Activated naive CD4-positive, alpha-beta T cell (primary cell): ENCODE measurements at regions not wholly inside any gene's neighbourhood (a gene's known extent, or its start where the extent isn't known, plus 50 kb on each side); places are given as distances from the start of the nearest gene placed in this dataset.

Source experiments
- DNase-seq, 4 experiments: peaks; one replicate each; lab custom pipeline; 2025; lab: John Stamatoyannopoulos, UW

- DNase-seq: no peak
Measured at GRCh38 chr2:129255610-129256313, 723.7 kb upstream of the RAB6C start.

DNA sequence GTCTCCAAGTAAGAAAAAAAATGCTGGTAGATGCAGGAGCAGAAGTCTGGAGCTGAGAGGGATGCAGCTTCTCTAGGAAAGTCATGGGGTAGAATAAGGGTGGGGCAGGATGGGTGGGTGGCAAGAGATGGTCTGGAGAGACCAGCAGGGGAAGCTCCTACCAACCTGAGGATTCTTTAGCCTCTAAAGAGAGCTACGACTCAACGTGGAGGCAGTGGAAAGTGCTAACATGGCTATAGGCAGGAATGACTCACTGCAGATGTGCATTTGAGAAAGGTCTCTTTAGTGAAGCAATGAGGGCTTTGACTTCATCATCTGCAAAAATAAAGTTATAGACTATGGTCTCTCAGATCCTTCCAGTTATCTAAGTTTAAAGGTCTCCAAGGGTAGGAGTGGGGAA lies 722.8 kb upstream of the RAB6C start:
- DNase-seq: no peak

GRCh38 chr2:129262934-129263333 lies 716.5 kb upstream of the RAB6C start:
- no peak for DNase-seq

DNA sequence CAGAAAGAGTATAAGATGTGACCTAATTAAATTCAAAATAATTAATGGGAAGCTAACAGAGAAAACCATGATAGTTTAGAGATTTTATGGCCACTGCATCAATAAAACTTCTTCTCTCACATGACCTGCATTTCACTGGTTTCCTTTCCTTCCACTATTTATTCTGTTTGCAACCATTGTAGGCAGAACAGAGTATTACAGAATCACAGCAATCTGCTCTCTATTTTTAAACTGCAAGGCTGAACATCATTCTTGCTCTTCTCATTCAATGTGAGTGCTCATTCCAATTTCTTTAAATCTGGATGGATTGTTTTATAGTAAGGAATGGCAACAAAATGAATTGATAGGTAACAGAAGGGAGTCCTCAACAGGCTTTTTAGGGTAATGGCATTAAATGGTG lies 715.5 kb upstream of the RAB6C start:
- DNase-seq: no peak

DNA sequence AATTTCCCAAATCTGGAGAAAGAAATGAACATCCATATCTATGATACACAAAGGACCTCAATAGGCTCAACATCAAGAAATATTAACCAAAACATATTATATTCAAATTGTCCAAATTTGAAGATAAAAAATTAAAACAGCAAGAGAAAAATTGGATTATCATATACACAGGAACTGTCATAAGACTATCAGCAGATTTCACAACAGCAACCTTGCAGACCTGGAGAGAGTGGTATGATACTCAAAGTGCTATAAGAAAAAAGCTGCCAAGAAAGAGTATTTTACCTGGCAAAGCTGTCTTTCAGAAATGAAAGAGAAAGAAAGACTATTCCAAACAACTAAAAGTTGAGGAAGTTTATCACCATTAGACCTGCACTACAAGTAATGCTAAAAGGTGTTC lies 711.9 kb upstream of the RAB6C start:
- DNase-seq: no peak

GRCh38 chr2:129273266-129274037 lies 706.0 kb upstream of the RAB6C start:
- no peak for DNase-seq

DNA sequence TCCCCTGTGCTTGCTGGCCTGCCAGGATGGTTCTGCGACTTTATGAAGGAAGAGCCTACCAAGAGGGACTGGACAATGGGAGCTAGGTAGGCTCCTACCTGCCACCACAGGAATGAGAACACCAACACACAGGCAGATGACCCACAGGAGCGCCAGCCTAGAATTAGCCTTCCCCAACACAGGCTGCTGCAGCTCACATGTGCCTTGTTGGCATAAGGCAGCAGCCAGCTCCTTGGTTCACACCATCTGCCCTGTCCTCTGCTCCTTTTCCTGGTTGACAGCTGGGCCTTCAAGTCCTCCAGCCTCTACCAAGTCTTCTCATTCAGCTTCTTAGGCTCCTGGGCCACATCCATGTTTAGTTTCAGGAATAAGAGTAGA lies 705.4 kb upstream of the RAB6C start:
- no peak for DNase-seq

DNA sequence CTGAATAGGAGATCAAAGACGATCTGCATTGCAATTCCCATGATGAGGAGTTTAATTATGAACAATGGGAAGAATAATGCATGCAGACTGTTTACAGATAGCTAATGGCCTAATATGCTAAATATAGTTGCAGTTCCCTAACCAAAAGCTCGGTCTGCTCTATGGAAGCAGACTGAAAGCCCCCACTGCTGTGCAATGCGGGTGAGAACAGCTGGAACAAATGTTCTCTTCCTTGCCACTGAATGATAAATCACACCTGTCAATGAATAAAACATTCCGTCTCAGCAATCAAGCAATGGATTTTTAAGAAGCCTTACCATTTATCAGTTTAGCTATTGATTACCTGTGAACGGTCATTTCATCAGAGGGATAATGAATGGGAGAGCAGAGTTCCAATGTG lies 704.5 kb upstream of the RAB6C start:
- no peak for DNase-seq

DNA sequence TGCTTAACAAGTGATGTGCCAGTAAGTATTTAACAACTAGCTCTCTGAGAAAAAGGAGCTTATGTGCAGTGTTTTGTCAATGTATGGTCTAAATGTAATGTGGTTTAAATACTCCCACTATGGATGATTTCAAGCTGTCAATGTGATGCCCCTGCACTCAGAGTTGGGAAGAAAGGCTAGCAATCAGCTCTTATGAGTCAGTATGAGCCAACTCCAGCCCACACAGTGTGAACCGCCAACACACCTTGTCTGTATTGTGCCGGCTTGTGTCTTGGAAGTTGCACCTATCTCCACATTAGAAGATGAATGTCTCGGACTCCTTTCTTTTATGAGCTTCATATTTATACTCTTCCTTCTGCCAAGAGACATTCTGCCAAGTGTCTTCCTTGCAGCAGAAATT lies 703.8 kb upstream of the RAB6C start:
- DNase-seq: no peak

DNA sequence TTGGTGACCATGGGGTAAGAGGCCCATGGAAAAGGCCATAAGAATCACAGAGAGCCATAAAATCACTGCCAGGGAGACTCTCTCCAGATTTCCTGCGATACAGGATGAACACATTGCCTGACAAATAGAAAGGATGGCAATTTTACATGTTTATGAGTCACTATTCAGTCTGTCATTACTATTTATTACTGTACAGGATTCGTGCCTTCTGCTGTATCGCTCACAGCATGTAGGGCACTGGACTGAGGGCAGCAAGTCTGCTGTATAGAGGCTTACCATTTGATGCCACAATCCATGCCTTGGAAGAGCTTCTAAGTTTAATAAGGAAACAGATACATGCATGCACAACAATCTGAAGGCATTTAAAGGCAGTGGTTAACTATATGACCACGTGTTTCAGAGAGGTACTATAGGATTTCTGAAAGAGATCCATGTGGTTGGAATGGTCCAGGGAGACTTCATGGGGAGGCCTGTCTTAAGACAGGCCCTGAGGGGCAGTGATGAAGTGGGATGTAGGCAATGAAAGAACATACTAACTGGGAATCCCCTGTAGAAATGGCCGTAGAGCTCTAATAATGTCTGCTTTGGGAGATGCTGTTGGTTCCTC lies 702.4 kb upstream of the RAB6C start:
- no peak for DNase-seq

DNA sequence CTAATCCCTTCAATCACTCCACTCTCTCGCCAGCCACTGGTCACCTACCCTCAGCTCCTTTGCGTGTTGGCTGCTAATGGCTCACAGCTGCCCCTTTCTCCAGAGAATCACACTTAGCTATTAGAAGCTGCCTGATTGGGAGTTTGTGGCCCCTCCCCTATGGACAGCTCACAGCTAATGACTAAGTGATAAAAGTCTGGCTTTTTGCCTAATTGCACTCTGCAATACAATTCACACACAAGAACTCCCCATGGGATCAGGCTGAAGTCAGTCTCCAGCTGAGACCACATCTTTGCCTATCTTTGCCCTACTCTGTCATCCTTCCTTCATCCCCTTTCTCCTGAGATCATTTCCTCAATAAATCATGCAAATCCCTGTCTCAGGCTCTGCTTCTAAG lies 701.9 kb upstream of the RAB6C start:
- DNase-seq: no peak

GRCh38 chr2:129281791-129282530 lies 697.5 kb upstream of the RAB6C start:
- DNase-seq: no peak

DNA sequence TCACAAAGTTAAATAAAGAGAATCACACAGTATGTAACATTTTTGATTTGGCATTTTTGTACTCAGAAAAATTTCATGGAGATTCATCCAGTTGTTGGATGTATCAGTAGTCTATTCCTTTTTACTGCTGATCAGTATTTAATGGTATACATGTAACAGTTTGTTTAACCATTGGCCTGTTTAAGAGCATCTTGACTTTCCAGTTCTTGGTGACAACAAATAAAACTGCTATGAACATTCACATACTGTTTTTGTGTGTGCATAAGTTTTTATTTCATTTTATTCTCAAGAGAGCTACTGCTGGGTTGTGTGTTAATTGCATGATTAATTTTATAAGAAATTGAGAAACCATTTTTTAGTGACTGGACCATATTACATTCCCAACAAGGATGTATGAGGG lies 694.5 kb upstream of the RAB6C start:
- no peak for DNase-seq

GRCh38 chr2:129293326-129293725 lies 686.1 kb upstream of the RAB6C start:
- no peak for DNase-seq

DNA sequence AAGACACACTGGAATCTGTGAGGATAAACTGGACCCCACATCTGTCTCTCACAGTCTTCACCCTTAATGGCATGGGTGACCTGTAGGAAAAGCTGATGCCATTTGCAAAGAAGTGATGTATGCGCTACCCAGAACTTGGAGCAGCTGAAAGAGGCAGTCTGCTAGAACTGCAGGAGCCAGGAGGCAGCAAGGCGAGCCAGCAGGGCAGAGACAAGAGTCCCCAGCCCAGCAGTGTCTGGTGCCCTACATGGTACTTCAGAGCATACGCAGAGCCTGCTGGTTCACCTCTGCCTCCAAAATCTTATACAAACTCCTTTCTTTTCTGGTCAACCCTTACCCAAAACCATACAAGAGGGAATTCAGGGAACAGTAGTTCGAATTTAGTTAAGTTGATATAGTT lies 683.1 kb upstream of the RAB6C start:
- DNase-seq: no peak

DNA sequence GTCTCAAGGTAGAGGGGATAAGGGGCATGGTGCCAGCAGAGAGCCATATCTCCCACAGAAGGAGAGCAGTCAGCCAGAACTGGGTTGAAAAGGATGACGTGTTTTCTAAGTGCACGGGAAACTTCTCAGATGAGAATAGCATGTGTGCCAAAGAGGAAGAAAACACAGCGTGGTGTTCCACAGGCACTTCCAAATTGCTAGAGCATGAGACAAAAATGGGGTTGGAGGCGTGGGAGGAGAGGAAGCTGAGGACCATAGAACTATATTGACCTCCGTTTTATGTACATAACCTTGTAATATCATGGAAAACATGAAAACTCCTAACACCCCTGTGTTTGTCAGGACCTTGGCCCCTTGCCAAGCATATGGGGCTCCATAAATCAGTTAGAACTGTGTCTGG lies 682.7 kb upstream of the RAB6C start:
- DNase-seq: no peak

DNA sequence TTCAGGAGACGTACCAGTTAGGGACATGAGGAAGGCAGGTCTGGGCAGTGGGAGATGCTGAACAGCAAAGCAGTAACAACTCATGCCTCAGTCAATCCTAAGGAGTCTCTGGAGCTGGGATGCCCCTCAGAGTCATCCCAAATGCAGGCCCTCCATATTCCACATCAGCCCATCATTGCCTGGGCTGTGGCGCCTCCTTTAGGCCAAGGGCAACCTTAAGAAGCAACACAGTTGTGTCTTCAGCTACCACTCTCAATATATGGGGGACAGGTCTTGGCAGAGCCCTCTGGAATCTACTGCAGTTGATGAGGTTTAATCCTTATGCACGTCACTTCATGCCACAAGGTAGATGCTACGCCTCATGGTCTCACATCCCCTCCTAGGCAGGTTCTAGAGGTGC lies 682.0 kb upstream of the RAB6C start:
- no peak for DNase-seq

DNA sequence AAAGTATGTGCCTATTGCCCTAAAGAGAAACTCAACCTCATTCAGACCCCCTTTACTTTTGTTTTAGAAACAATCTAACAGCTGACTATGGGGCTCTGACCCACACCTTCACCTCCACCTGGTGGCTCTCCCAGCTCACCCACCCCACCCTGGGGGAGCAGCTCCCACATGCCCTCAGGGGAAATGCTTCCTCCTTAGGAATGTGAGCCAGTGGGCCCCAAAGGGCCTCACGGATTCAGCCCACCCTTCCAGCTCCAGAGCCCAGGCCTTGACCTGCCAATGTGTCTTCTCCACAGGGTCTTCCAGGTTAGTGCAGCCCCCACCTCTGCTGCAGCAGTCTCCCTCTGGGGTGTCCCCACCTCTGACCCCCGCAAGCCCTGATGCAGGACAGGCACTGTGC lies 680.1 kb upstream of the RAB6C start:
- no peak for DNase-seq

DNA sequence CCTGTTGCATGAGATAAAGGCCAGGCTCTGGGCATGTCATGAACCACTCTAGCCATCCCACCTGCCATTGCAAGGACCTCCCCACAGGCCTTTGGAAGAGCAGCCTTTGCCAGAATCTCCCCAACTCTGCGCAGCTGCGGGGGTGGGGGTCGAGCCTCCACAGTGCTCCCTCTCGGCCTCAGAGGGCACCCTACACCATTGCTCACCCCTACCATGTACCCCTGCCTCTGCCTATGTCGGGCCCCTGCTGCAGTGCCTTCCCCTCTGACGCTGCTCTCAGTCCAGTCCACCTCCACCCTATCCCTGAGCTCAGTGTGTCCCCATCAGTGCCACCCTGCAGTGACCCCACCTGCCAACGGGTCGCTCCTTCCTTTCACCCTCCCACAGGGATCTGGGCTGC lies 679.7 kb upstream of the RAB6C start:
- no peak for DNase-seq

GRCh38 chr2:129300456-129300855 lies 679.0 kb upstream of the RAB6C start:
- no peak for DNase-seq

DNA sequence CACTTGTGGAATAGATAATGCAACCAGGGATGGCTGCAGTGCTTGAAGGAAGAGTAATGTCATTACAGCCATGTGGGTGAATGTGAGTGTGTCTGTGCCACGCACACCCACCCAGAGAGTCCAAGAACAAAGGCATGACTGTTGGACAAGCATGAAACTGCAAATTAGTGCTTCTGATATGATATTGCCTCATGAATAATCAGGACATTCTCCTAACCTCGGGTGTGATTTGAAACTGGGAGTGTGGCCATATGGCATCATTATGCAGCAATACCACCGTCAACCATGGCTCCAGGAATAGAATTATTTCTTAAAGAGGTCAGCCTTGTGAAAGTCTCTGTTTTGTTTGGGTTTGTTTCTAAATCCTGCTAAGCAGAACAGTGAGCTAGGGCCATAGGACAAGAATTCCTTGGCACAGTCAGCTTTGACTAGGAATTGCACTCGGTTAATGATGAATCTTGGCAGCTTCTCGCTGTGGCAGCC lies 678.0 kb upstream of the RAB6C start:
- no peak for DNase-seq

DNA sequence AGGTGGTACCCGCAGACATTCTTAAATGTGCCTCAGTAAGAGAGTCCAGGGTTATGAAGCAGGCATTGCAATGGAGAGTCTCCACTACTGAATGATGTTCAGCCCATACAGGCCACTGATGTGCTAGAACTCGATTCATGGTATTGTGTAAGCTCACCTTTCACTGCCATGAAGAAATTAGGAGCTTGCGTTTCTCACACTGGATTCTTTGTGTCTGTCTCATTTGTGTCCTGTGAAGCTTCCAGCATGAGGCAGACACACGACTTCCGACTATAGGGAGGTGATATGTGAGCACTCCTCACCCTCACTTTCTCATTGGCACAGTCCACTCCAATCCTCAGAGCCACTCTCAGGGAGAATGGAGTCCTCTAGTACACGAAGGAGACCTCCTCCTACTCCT lies 677.4 kb upstream of the RAB6C start:
- no peak for DNase-seq
